ENCODE measurements at regions not wholly inside any gene's neighbourhood (a gene's known extent, or its start where the extent isn't known, plus 50 kb on each side); places are given as distances from the start of the nearest gene placed in this dataset.
"Not testable (repeated sequence)": the region's sequence is repeated elsewhere in the genome, so short reads cannot be mapped to it uniquely, and the experiment has no call there.

- Histone ChIP-seq H3K27ac (no peak overlapping the region), H3K4me3 (no peak overlapping the region), H3K4me1 (no peaks in the 10 kb centered on the region), H3K9me3 (peaks cover 0 to 17% (median 2%) of the 10 kb centered on the region in 12 donors), H3K36me3 (no peaks in the 10 kb centered on the region), H3K27me3 (peaks cover 0 to 7% (median 0%) of the 10 kb centered on the region in 9 donors)
- intact Hi-C loops (cut with DNase I): no loop called here
- WGBS, 4 donors: 71 to 89% (median 73%) methylated on average over 2 of the region's 2 CpGs
- no peak for DNase-seq
- ATAC-seq: no peak
- no peak for TF ChIP-seq POLR2A (IDR thresholded peaks at IDR 0.05)
- TF ChIP-seq CTCF (IDR thresholded peaks at IDR 0.05): no peak
Observed at GRCh38 chr5:136738829-136739228, 373.5 kb upstream of the TRPC7 start.

- Histone ChIP-seq H3K4me3 (no peak overlapping the region), H3K9me3 (no peaks in the 10 kb centered on the region), H3K4me1 (no peaks in the 10 kb centered on the region), H3K36me3 (no peaks in the 10 kb centered on the region), H3K27me3 (peaks cover 0 to 7% (median 0%) of the 10 kb centered on the region in 9 donors), H3K27ac (no peak overlapping the region)
- intact Hi-C loops (cut with DNase I): no loop called here
- 48 to 61% (median 57%) methylated on average over 6 of the region's 6 CpGs for WGBS, 4 donors
- DNase-seq: no peak
- no peak for ATAC-seq
- TF ChIP-seq CTCF (IDR thresholded peaks at IDR 0.05) (no peak), POLR2A (IDR thresholded peaks at IDR 0.05) (no peak)
Observed at GRCh38 chr5:136736021-136736420, 370.7 kb upstream of the TRPC7 start.

- H3K9me3 ChIP-seq; H3K36me3 ChIP-seq; DNase-seq; intact Hi-C loops (cut with DNase I); ATAC-seq; H3K4me3 ChIP-seq; H3K27me3 ChIP-seq; H3K27ac ChIP-seq; H3K4me1 ChIP-seq: not testable (repeated sequence)
- WGBS, 4 donors: 30 to 46% (median 35%) methylated on average over 4 of the region's 4 CpGs
Observed at GRCh38 chr5:136735611-136736010, 370.3 kb upstream of the TRPC7 start.

- DNase-seq: no peak
- no peaks in the 10 kb centered on the region for H3K4me1 ChIP-seq
- no peaks in the 10 kb centered on the region for H3K36me3 ChIP-seq
- ATAC-seq: no peak
- H3K4me3 ChIP-seq: no peak overlapping the region
- no peaks in the 10 kb centered on the region for H3K9me3 ChIP-seq
- intact Hi-C loops (cut with DNase I): no loop called here
- H3K27ac ChIP-seq: no peak overlapping the region
- TF ChIP-seq CTCF (IDR thresholded peaks at IDR 0.05) (no peak), POLR2A (IDR thresholded peaks at IDR 0.05) (no peak)
- WGBS, 4 donors: 62 to 88% (median 75%) methylated on average over 1 of the region's 1 CpG
- peaks cover 0 to 7% (median 0%) of the 10 kb centered on the region in 9 donors for H3K27me3 ChIP-seq
Observed at GRCh38 chr5:136734628-136735027, 369.3 kb upstream of the TRPC7 start.

GRCh38 chr5:136732751-136733150 is 367.4 kb upstream of the TRPC7 start:
- Histone ChIP-seq H3K9me3 (no peaks in the 10 kb centered on the region), H3K4me3 (no peak overlapping the region), H3K27ac (no peak overlapping the region), H3K36me3 (no peaks in the 10 kb centered on the region), H3K27me3 (peaks cover 0 to 7% (median 0%) of the 10 kb centered on the region in 9 donors), H3K4me1 (no peaks in the 10 kb centered on the region)
- DNase-seq (no peak), ATAC-seq (no peak)
- intact Hi-C loops (cut with DNase I): no loop called here
- no peak for TF ChIP-seq POLR2A (IDR thresholded peaks at IDR 0.05)
- TF ChIP-seq CTCF (IDR thresholded peaks at IDR 0.05): no peak
- 88 to 96% (median 90%) methylated on average over 1 of the region's 1 CpG for WGBS, 4 donors
